GM23338 (cell line): ENCODE measurements at regions not wholly inside any gene's neighbourhood (a gene's known extent, or its start where the extent isn't known, plus 50 kb on each side); places are given as distances from the start of the nearest gene placed in this dataset.

Experiments used
- ATAC-seq: fragments of 200-7000 bp; cut with Tn5 transposase; 3 replicates; pipeline ENCODE4 v1.9.1; 2020
- DNase-seq: peaks from one replicate; pipeline ENCODE4 v3.0.0-alpha.2; 2015; ENCODE audit warnings: low spot score
- H2AFZ ChIP-seq: fragments of 200-600 bp; sonication (generic); 2 replicates; pipeline ENCODE4 v1.8.0; 2016; ENCODE audit warnings: antibody characterized with exemption, mild to moderate bottlenecking, moderate library complexity
- H3F3A ChIP-seq: fragments of 200-600 bp; sonication (generic); replicated peaks from 2 replicates; pipeline ENCODE4 v1.8.0; 2017; ENCODE audit warnings: antibody characterized with exemption, mixed run types, low read depth
- H3K27ac ChIP-seq: fragments of 200-600 bp; sonication (generic); 2 replicates; pipeline ENCODE4 v1.6.1; 2016; ENCODE audit warnings: low read depth
- H3K27me3 ChIP-seq: fragments of 200-600 bp; sonication (generic); 2 replicates; pipeline ENCODE4 v1.8.0; 2016; ENCODE audit warnings: mild to moderate bottlenecking, mixed run types, moderate library complexity; ENCODE audit not compliant: insufficient read depth
- H3K36me3 ChIP-seq: fragments of 200-600 bp; sonication (generic); 2 replicates; pipeline ENCODE4 v1.8.0; 2016; ENCODE audit warnings: mild to moderate bottlenecking; ENCODE audit not compliant: insufficient read depth
- H3K4me1 ChIP-seq: fragments of 200-600 bp; sonication (generic); 2 replicates; pipeline ENCODE4 v1.8.0; 2016; ENCODE audit warnings: mild to moderate bottlenecking, moderate library complexity; ENCODE audit not compliant: insufficient read depth
- H3K4me2 ChIP-seq: fragments of 200-600 bp; sonication (generic); 2 replicates; pipeline ENCODE4 v1.7.1; 2017; ENCODE audit warnings: mixed run types
- H3K4me3 ChIP-seq: fragments of 200-600 bp; sonication (generic); 2 replicates; pipeline ENCODE4 v1.6.1; 2016; ENCODE audit warnings: mixed run types
- H3K79me2 ChIP-seq: fragments of 200-600 bp; sonication (generic); replicated peaks from 2 replicates; pipeline ENCODE4 v1.8.0; 2017; ENCODE audit warnings: mild to moderate bottlenecking; ENCODE audit not compliant: insufficient read depth
- H3K9me2 ChIP-seq: fragments of 200-600 bp; sonication (generic); 2 replicates; pipeline ENCODE4 v1.8.0; 2017; ENCODE audit not compliant: insufficient read depth
- H4K20me1 ChIP-seq: fragments of 200-600 bp; sonication (generic); replicated peaks from 2 replicates; pipeline ENCODE4 v1.8.0; 2017; ENCODE audit warnings: mild to moderate bottlenecking; ENCODE audit not compliant: insufficient read depth
- H3K27ac Mint-ChIP-seq: 2 replicates; pipeline ENCODE4 v1.8.0; 2020; ENCODE audit warnings: inconsistent platforms, mild to moderate bottlenecking, moderate library complexity, mixed read lengths
- H3K27me3 Mint-ChIP-seq: 3 replicates; pipeline ENCODE4 v1.8.0; 2022; ENCODE audit warnings: low read depth, mild to moderate bottlenecking, moderate library complexity, mixed read lengths, inconsistent platforms; ENCODE audit not compliant: insufficient read depth, poor library complexity
- H3K36me3 Mint-ChIP-seq: 3 replicates; pipeline ENCODE4 v1.8.0; 2021; ENCODE audit warnings: low read depth, mild to moderate bottlenecking, inconsistent platforms, moderate library complexity, mixed read lengths
- H3K4me1 Mint-ChIP-seq: 3 replicates; pipeline ENCODE4 v1.8.0; 2020; ENCODE audit warnings: mild to moderate bottlenecking, inconsistent platforms, mixed read lengths
- H3K4me3 Mint-ChIP-seq: 3 replicates; pipeline ENCODE4 v1.8.0; 2021; ENCODE audit warnings: moderate library complexity, mild to moderate bottlenecking, inconsistent platforms, mixed read lengths
- H3K9me3 Mint-ChIP-seq: 3 replicates; pipeline ENCODE4 v1.8.0; 2020; ENCODE audit warnings: moderate library complexity, mild to moderate bottlenecking, inconsistent platforms, mixed read lengths
- CREB1 ChIP-seq: fragments of 250-450 bp; sonication (Bioruptor Pico); IDR thresholded peaks from 2 replicates; pipeline ENCODE4 v1.5.0; 2020; ENCODE audit warnings: low read depth, mild to moderate bottlenecking, moderate library complexity
- CTCF ChIP-seq, 2 experiments: fragments of 200-600 bp in 1 of 2; sonication (generic) in 1 of 2; conservative IDR thresholded peaks; 2 replicates each; pipeline versions ENCODE4 v1.5.1 to v1.6.1; 2016 to 2017; ENCODE audit warnings: antibody characterized with exemption in 2 of 2, low read depth in 2 of 2, mild to moderate bottlenecking in 2 of 2, moderate library complexity in 1 of 2
- EZH2 ChIP-seq: fragments of 200-600 bp; sonication (generic); IDR thresholded peaks from one replicate; pipeline ENCODE4 v1.8.0; 2017; ENCODE audit warnings: antibody characterized with exemption, mild to moderate bottlenecking, low read depth; ENCODE audit not compliant: unreplicated experiment
- EZH2phosphoT487 ChIP-seq: fragments of 200-600 bp; sonication (generic); IDR thresholded peaks from one replicate; pipeline ENCODE4 v1.8.1; 2018; ENCODE audit warnings: antibody characterized with exemption; ENCODE audit not compliant: unreplicated experiment
- JUNB ChIP-seq: IDR thresholded peaks from one replicate; pipeline ENCODE4 v1.6.1; 2016; ENCODE audit warnings: antibody characterized with exemption; ENCODE audit not compliant: unreplicated experiment
- NANOG ChIP-seq: IDR thresholded peaks from 2 replicates; pipeline ENCODE4 v1.6.1; 2016; ENCODE audit warnings: antibody characterized with exemption, borderline replicate concordance
- STAT1 ChIP-seq: IDR thresholded peaks from one replicate; pipeline ENCODE4 v1.6.1; 2016; ENCODE audit warnings: antibody characterized with exemption; ENCODE audit not compliant: unreplicated experiment
- ZNF114 ChIP-seq: fragments of 250-450 bp; sonication (Bioruptor Pico); IDR thresholded peaks from 2 replicates; pipeline ENCODE4 v1.5.0; 2020; ENCODE audit warnings: mild to moderate bottlenecking, moderate library complexity
- ZNF331 ChIP-seq: fragments of 250-450 bp; sonication (Bioruptor Pico); IDR thresholded peaks from 2 replicates; pipeline ENCODE4 v1.5.0; 2020; ENCODE audit warnings: low read depth, mild to moderate bottlenecking, moderate library complexity
- TF ChIP-seq, protein P1 (sequence below): IDR thresholded peaks from one replicate; pipeline ENCODE4 v1.6.1; 2018; ENCODE audit warnings: antibody characterized with exemption; ENCODE audit not compliant: unreplicated experiment
- TF ChIP-seq, protein P2 (sequence below): fragments of 250-450 bp; sonication (Bioruptor Pico); IDR thresholded peaks from 2 replicates; pipeline ENCODE4 v1.5.0; 2020; ENCODE audit warnings: mild to moderate bottlenecking, moderate library complexity
- TF ChIP-seq, protein P3 (sequence below): IDR thresholded peaks from 2 replicates; pipeline ENCODE4 v1.6.1; 2016; ENCODE audit warnings: antibody characterized with exemption

GRCh38 chr18:42281124-42281523 is 326.1 kb downstream of the PIK3C3 start:
- DNase-seq (no peak), ATAC-seq (no peak)
- Mint-ChIP-seq H3K4me1 (no peaks in the 10 kb centered on the region; the same call in 2 of the 3 replicates), H3K27ac (no peak overlapping the region), H3K27me3 (no peaks in the 10 kb centered on the region), H3K36me3 (no peaks in the 10 kb centered on the region), H3K4me3 (no peak overlapping the region), H3K9me3 (no peaks in the 10 kb centered on the region)
- no peaks in the 10 kb centered on the region for H3K9me2 ChIP-seq
- no peak overlapping the region for H3K27ac ChIP-seq
- TF ChIP-seq, protein P1, sequence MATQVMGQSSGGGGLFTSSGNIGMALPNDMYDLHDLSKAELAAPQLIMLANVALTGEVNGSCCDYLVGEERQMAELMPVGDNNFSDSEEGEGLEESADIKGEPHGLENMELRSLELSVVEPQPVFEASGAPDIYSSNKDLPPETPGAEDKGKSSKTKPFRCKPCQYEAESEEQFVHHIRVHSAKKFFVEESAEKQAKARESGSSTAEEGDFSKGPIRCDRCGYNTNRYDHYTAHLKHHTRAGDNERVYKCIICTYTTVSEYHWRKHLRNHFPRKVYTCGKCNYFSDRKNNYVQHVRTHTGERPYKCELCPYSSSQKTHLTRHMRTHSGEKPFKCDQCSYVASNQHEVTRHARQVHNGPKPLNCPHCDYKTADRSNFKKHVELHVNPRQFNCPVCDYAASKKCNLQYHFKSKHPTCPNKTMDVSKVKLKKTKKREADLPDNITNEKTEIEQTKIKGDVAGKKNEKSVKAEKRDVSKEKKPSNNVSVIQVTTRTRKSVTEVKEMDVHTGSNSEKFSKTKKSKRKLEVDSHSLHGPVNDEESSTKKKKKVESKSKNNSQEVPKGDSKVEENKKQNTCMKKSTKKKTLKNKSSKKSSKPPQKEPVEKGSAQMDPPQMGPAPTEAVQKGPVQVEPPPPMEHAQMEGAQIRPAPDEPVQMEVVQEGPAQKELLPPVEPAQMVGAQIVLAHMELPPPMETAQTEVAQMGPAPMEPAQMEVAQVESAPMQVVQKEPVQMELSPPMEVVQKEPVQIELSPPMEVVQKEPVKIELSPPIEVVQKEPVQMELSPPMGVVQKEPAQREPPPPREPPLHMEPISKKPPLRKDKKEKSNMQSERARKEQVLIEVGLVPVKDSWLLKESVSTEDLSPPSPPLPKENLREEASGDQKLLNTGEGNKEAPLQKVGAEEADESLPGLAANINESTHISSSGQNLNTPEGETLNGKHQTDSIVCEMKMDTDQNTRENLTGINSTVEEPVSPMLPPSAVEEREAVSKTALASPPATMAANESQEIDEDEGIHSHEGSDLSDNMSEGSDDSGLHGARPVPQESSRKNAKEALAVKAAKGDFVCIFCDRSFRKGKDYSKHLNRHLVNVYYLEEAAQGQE: no peak
- TF ChIP-seq ZNF114 (CRISPR knock-in tag): no peak
- no peak for TF ChIP-seq NANOG
- no peak for TF ChIP-seq JUNB
- TF ChIP-seq, protein P2, sequence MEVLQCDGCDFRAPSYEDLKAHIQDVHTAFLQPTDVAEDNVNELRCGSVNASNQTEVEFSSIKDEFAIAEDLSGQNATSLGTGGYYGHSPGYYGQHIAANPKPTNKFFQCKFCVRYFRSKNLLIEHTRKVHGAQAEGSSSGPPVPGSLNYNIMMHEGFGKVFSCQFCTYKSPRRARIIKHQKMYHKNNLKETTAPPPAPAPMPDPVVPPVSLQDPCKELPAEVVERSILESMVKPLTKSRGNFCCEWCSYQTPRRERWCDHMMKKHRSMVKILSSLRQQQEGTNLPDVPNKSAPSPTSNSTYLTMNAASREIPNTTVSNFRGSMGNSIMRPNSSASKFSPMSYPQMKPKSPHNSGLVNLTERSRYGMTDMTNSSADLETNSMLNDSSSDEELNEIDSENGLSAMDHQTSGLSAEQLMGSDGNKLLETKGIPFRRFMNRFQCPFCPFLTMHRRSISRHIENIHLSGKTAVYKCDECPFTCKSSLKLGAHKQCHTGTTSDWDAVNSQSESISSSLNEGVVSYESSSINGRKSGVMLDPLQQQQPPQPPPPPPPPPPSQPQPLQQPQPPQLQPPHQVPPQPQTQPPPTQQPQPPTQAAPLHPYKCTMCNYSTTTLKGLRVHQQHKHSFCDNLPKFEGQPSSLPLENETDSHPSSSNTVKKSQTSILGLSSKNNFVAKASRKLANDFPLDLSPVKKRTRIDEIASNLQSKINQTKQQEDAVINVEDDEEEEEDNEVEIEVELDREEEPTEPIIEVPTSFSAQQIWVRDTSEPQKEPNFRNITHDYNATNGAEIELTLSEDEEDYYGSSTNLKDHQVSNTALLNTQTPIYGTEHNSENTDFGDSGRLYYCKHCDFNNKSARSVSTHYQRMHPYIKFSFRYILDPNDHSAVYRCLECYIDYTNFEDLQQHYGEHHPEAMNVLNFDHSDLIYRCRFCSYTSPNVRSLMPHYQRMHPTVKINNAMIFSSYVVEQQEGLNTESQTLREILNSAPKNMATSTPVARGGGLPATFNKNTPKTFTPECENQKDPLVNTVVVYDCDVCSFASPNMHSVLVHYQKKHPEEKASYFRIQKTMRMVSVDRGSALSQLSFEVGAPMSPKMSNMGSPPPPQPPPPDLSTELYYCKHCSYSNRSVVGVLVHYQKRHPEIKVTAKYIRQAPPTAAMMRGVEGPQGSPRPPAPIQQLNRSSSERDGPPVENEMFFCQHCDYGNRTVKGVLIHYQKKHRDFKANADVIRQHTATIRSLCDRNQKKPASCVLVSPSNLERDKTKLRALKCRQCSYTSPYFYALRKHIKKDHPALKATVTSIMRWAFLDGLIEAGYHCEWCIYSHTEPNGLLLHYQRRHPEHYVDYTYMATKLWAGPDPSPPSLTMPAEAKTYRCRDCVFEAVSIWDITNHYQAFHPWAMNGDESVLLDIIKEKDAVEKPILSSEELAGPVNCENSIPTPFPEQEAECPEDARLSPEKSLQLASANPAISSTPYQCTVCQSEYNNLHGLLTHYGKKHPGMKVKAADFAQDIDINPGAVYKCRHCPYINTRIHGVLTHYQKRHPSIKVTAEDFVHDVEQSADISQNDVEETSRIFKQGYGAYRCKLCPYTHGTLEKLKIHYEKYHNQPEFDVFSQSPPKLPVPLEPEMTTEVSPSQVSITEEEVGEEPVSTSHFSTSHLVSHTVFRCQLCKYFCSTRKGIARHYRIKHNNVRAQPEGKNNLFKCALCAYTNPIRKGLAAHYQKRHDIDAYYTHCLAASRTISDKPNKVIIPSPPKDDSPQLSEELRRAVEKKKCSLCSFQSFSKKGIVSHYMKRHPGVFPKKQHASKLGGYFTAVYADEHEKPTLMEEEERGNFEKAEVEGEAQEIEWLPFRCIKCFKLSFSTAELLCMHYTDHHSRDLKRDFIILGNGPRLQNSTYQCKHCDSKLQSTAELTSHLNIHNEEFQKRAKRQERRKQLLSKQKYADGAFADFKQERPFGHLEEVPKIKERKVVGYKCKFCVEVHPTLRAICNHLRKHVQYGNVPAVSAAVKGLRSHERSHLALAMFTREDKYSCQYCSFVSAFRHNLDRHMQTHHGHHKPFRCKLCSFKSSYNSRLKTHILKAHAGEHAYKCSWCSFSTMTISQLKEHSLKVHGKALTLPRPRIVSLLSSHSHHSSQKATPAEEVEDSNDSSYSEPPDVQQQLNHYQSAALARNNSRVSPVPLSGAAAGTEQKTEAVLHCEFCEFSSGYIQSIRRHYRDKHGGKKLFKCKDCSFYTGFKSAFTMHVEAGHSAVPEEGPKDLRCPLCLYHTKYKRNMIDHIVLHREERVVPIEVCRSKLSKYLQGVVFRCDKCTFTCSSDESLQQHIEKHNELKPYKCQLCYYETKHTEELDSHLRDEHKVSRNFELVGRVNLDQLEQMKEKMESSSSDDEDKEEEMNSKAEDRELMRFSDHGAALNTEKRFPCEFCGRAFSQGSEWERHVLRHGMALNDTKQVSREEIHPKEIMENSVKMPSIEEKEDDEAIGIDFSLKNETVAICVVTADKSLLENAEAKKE: no peak
- TF ChIP-seq CREB1: no peak
- no peak for TF ChIP-seq EZH2phosphoT487
- TF ChIP-seq ZNF331 (CRISPR knock-in tag): no peak
- no peak for TF ChIP-seq CTCF (conservative IDR thresholded peaks at IDR 0.05; ENCODE audit: low read depth in 2 of 2)
- TF ChIP-seq, protein P3, sequence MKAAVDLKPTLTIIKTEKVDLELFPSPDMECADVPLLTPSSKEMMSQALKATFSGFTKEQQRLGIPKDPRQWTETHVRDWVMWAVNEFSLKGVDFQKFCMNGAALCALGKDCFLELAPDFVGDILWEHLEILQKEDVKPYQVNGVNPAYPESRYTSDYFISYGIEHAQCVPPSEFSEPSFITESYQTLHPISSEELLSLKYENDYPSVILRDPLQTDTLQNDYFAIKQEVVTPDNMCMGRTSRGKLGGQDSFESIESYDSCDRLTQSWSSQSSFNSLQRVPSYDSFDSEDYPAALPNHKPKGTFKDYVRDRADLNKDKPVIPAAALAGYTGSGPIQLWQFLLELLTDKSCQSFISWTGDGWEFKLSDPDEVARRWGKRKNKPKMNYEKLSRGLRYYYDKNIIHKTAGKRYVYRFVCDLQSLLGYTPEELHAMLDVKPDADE: no peak
- no peak for TF ChIP-seq EZH2
- TF ChIP-seq STAT1: no peak
- H3K4me2 ChIP-seq: no peak overlapping the region
- H4K20me1 ChIP-seq: no peaks in the 10 kb centered on the region
- no peaks in the 10 kb centered on the region for H3K36me3 ChIP-seq
- H3K27me3 ChIP-seq: no peaks in the 10 kb centered on the region
- no peak overlapping the region for H3K4me3 ChIP-seq
- H2AFZ ChIP-seq: no peak overlapping the region
- no peaks in the 10 kb centered on the region for H3K4me1 ChIP-seq
- no peaks in the 10 kb centered on the region for H3F3A ChIP-seq
- H3K79me2 ChIP-seq: no peaks in the 10 kb centered on the region
